H1 (cell line): ENCODE measurements at regions not wholly inside any gene's neighbourhood (a gene's known extent, or its start where the extent isn't known, plus 50 kb on each side); places are given as distances from the start of the nearest gene placed in this dataset.

Experiments used
- CTCF ChIA-PET: fragments of 300-600 bp; sonication (Branson Sonifier 250); formaldehyde crosslinking; loops from one replicate; lab custom pipeline; 2021; ENCODE audit not compliant: partially characterized antibody; lab: Charles Lee
- POLR2A ChIA-PET: fragments of 300-600 bp; sonication (Branson Sonifier 250); formaldehyde crosslinking; loops from one replicate; lab custom pipeline; 2021; ENCODE audit warnings: inconsistent platforms; ENCODE audit not compliant: partially characterized antibody; lab: Charles Lee
- DNase-seq, 2 experiments: peaks; one replicate each; pipeline versions ENCODE4 v3.0.0 to v3.0.0-alpha.2; 2010 to 2022; ENCODE audit warnings: low spot score in 2 of 2, low read depth in 1 of 2, mixed read lengths in 1 of 2
- FAIRE-seq: peaks from 2 replicates; lab custom pipeline; 2011; peaks lifted over from hg19 to GRCh38; lab: Jason Lieb, UNC
- H2AFZ ChIP-seq: 2 replicates; pipeline ENCODE4 v1.8.1; 2012; ENCODE audit warnings: low read length, inconsistent platforms
- H2AK5ac ChIP-seq: 2 replicates; pipeline ENCODE4 v1.6.1; 2013; ENCODE audit warnings: low read depth, low read length
- H2BK120ac ChIP-seq: replicated peaks from 2 replicates; pipeline ENCODE3; 2013; ENCODE audit warnings: low read depth, low read length, inconsistent platforms
- H2BK12ac ChIP-seq: 2 replicates; pipeline ENCODE4 v1.6.1; 2013; ENCODE audit warnings: low read depth, low read length
- H2BK15ac ChIP-seq: 2 replicates; pipeline ENCODE4 v1.6.1; 2013; ENCODE audit warnings: low read length
- H2BK20ac ChIP-seq: 2 replicates; pipeline ENCODE4 v1.6.1; 2013; ENCODE audit warnings: low read length
- H2BK5ac ChIP-seq: 2 replicates; pipeline ENCODE4 v1.6.1; 2013; ENCODE audit warnings: low read depth, low read length
- H3K14ac ChIP-seq: 2 replicates; pipeline ENCODE4 v1.6.1; 2013; ENCODE audit warnings: inconsistent platforms; ENCODE audit not compliant: insufficient read length
- H3K18ac ChIP-seq: 2 replicates; pipeline ENCODE4 v1.6.1; 2013; ENCODE audit warnings: low read length; ENCODE audit errors: extremely low read depth
- H3K23ac ChIP-seq: 2 replicates; pipeline ENCODE4 v1.6.1; 2013; ENCODE audit warnings: inconsistent platforms; ENCODE audit not compliant: insufficient read length
- H3K23me2 ChIP-seq: 2 replicates; pipeline ENCODE4 v1.6.1; 2013; ENCODE audit warnings: low read depth, low read length
- H3K27ac ChIP-seq: 2 replicates; pipeline ENCODE4 v1.6.1; 2011; ENCODE audit warnings: low read depth, low read length, inconsistent platforms
- H3K27me3 ChIP-seq, 4 experiments: replicated peaks in 1 of 4; 1 replicate in 1 of 4; 2 replicates in 3 of 4; pipeline versions ENCODE4 v1.6.1 to v1.8.1; 2011 to 2013; ENCODE audit warnings: low read length in 3 of 4, mild to moderate bottlenecking in 3 of 4, inconsistent platforms in 2 of 4, mixed read lengths in 2 of 4, moderate library complexity in 1 of 4; ENCODE audit not compliant: control insufficient read depth in 3 of 4, insufficient read depth in 3 of 4; ENCODE audit errors: extremely low read depth in 1 of 4
- H3K36me3 ChIP-seq, 4 experiments: 2 replicates each; pipeline versions ENCODE4 v1.6.1 to v1.8.1; 2011 to 2013; ENCODE audit warnings: mild to moderate bottlenecking in 4 of 4, low read length in 3 of 4, moderate library complexity in 2 of 4, control low read depth in 1 of 4, inconsistent platforms in 1 of 4; ENCODE audit not compliant: insufficient read depth in 4 of 4, control insufficient read depth in 2 of 4
- H3K4ac ChIP-seq: replicated peaks from 2 replicates; pipeline ENCODE3; 2013; ENCODE audit warnings: low read length, low read depth, mixed read lengths, inconsistent platforms; ENCODE audit not compliant: insufficient read length
- H3K4me1 ChIP-seq, 4 experiments: replicated peaks in 1 of 4; 1 replicate in 1 of 4; 2 replicates in 3 of 4; pipeline versions ENCODE4 v1.6.1 to v1.8.1; 2011 to 2013; ENCODE audit warnings: low read length in 3 of 4, inconsistent platforms in 2 of 4, mixed read lengths in 1 of 4; ENCODE audit not compliant: insufficient read depth in 4 of 4, control insufficient read depth in 3 of 4
- H3K4me2 ChIP-seq, 2 experiments: 2 replicates each; pipeline versions ENCODE4 v1.6.1 to v1.8.1; 2011 to 2013; ENCODE audit warnings: low read depth in 2 of 2, low read length in 2 of 2, control low read depth in 1 of 2, inconsistent platforms in 1 of 2, mild to moderate bottlenecking in 1 of 2; ENCODE audit not compliant: insufficient read depth in 1 of 2
- H3K4me3 ChIP-seq, 4 experiments: fragments of 200-600, 300-600 bp in 1 of 4; sonication (generic), shearing (Covaris generic), sonication (Bioruptor Twin) in 1 of 4; 2 replicates each; pipeline versions ENCODE4 v1.5.1 to v1.8.1; 2011 to 2016; ENCODE audit warnings: low read length in 4 of 4, low read depth in 3 of 4, control low read depth in 2 of 4, inconsistent platforms in 2 of 4, mild to moderate bottlenecking in 2 of 4, mixed read lengths in 1 of 4, moderate library complexity in 1 of 4; ENCODE audit not compliant: insufficient read depth in 2 of 4; ENCODE audit errors: extremely low read depth in 1 of 4
- H3K56ac ChIP-seq: replicated peaks from 2 replicates; pipeline ENCODE3; 2013; ENCODE audit warnings: low read depth, mild to moderate bottlenecking, mixed read lengths, low read length, inconsistent platforms; ENCODE audit not compliant: insufficient read length
- H3K79me1 ChIP-seq: 2 replicates; pipeline ENCODE4 v1.6.1; 2013; ENCODE audit warnings: low read depth, low read length, control low read depth
- H3K79me2 ChIP-seq, 2 experiments: 2 replicates each; pipeline versions ENCODE4 v1.6.1 to v1.8.1; 2012 to 2013; ENCODE audit warnings: low read length in 2 of 2, mild to moderate bottlenecking in 2 of 2, inconsistent platforms in 1 of 2; ENCODE audit not compliant: insufficient read depth in 2 of 2, control insufficient read depth in 1 of 2
- H3K9ac ChIP-seq, 4 experiments: replicated peaks in 1 of 4; 1 replicate in 1 of 4; 2 replicates in 3 of 4; pipeline versions ENCODE4 v1.6.1 to v1.8.1; 2011 to 2013; ENCODE audit warnings: low read depth in 3 of 4, low read length in 3 of 4, control low read depth in 2 of 4, mild to moderate bottlenecking in 2 of 4, moderate library complexity in 2 of 4, inconsistent platforms in 1 of 4; ENCODE audit errors: extremely low read depth in 1 of 4
- H3K9me3 ChIP-seq, 2 experiments: 2 replicates each; pipeline versions ENCODE4 v1.6.1 to v1.8.1; 2012 to 2013; ENCODE audit warnings: mild to moderate bottlenecking in 2 of 2, moderate library complexity in 2 of 2, control low read depth in 1 of 2, inconsistent platforms in 1 of 2, low read depth in 1 of 2, low read length in 1 of 2, mixed read lengths in 1 of 2; ENCODE audit not compliant: insufficient read depth in 2 of 2
- H4K20me1 ChIP-seq, 2 experiments: replicated peaks in 1 of 2; 2 replicates each; pipeline versions ENCODE3 to v1.8.1; 2011 to 2013; ENCODE audit warnings: inconsistent platforms in 2 of 2, low read length in 2 of 2, mild to moderate bottlenecking in 1 of 2; ENCODE audit not compliant: insufficient read depth in 2 of 2, control insufficient read depth in 1 of 2
- H4K5ac ChIP-seq: 2 replicates; pipeline ENCODE4 v1.6.1; 2013; ENCODE audit warnings: low read length, low read depth, mixed read lengths, inconsistent platforms; ENCODE audit not compliant: insufficient read length
- H4K8ac ChIP-seq: 2 replicates; pipeline ENCODE4 v1.8.0; 2013; ENCODE audit warnings: mild to moderate bottlenecking, moderate library complexity, low read length, inconsistent platforms; ENCODE audit not compliant: insufficient read depth; ENCODE audit errors: extremely low read depth
- H4K91ac ChIP-seq: replicated peaks from 2 replicates; pipeline ENCODE3; 2013; ENCODE audit warnings: low read length, mixed read lengths, inconsistent platforms; ENCODE audit not compliant: insufficient read length
- CEBPB ChIP-seq: IDR thresholded peaks from 2 replicates; pipeline ENCODE4 v1.6.1; 2012; ENCODE audit warnings: low read depth, low read length
- FOSL1 ChIP-seq: IDR thresholded peaks from 2 replicates; pipeline ENCODE4 v1.6.1; 2011; ENCODE audit warnings: mild to moderate bottlenecking, low read depth, low read length, moderate library complexity; ENCODE audit not compliant: insufficient read depth
- KDM5A ChIP-seq: fragments of 200-600 bp; IDR thresholded peaks from 2 replicates; pipeline ENCODE4 v1.7.1; 2012; ENCODE audit warnings: mild to moderate bottlenecking, low read length, inconsistent platforms, mixed read lengths
- RAD21 ChIP-seq, 2 experiments: IDR thresholded peaks in 1 of 2; conservative IDR thresholded peaks in 1 of 2; 2 replicates each; pipeline ENCODE4 v1.6.1; 2011; ENCODE audit warnings: low read depth in 2 of 2, low read length in 2 of 2, improper control_type of control experiment in 1 of 2, inconsistent platforms in 1 of 2, mild to moderate bottlenecking in 1 of 2, moderate library complexity in 1 of 2
- SIX5 ChIP-seq: IDR thresholded peaks from 2 replicates; pipeline ENCODE4 v1.6.1; 2011; ENCODE audit warnings: mild to moderate bottlenecking, low read depth, low read length
- TCF12 ChIP-seq: IDR thresholded peaks from 2 replicates; pipeline ENCODE4 v1.6.1; 2011; ENCODE audit warnings: low read depth, mild to moderate bottlenecking, low read length
- WGBS, 2 experiments: shearing (Covaris generic) in 1 of 2; methylation state at CpG; one replicate each; pipeline versions ENCODE4 v1.1.6 to v1.1.7; 2013 to 2015; ENCODE audit warnings: low lambda C conversion rate in 2 of 2, mixed read lengths in 2 of 2, inconsistent platforms in 1 of 2, low coverage in 1 of 2, missing lambda C conversion rate in 1 of 2; ENCODE audit not compliant: insufficient replicate concordance in 2 of 2, insufficient coverage in 1 of 2, insufficient read length in 1 of 2; ENCODE audit errors: extremely low coverage in 1 of 2, missing lambda C conversion rate in 1 of 2; 5-methylcytosine and 5-hydroxymethylcytosine counted together

DNA sequence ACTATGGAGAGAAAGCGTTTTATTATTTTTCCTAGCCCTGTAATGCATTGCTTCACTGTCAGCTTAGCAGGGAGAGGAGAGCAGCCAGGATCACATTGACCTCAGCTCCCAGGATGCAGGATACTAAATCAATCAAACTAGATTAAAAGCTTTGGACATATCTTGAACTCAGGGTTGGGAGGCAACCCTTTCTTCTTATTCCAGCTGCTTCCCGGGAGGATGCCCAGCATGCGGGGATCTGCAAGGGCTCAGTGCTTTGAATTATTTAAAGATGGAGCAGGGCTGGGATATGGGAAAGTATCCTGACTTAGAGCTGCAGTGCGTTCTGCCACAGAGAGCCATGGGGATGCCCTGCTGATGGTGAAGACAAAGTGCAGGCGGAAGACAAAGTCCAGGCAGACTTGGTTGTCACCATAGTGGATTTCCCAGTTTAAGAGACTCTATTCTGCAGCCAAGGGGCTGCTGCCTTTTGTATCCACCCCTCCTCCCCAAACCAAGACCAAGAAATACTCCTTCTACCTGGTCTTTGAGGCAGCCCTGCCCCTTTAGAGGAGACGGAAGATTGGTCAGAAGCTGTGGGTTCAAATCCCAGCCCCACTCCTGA lies 1035.0 kb downstream of the TBC1D22A start:
- Histone ChIP-seq H2BK15ac (no peak overlapping the region), H2BK5ac (no peak overlapping the region), H4K91ac (no peak overlapping the region), H3K56ac (no peak overlapping the region), H3K27me3 (no peaks in the 10 kb centered on the region), H3K4me2 (no peak overlapping the region), H2AFZ (no peak overlapping the region), H2BK120ac (no peak overlapping the region), H3K18ac (no peak overlapping the region), H3K4me1 (peaks cover 0 to 3% (median 0%) of the 10 kb centered on the region in 4 experiments; a peak in 1 of 7 replicates), H2BK20ac (no peak overlapping the region), H4K20me1 (no peaks in the 10 kb centered on the region), H3K9ac (no peak overlapping the region), H3K9me3 (no peaks in the 10 kb centered on the region), H3K23ac (no peak overlapping the region), H3K36me3 (no peaks in the 10 kb centered on the region), H3K27ac (no peak overlapping the region), H3K4me3 (no peak overlapping the region), H3K79me2 (no peaks in the 10 kb centered on the region), H2BK12ac (no peak overlapping the region), H3K79me1 (no peaks in the 10 kb centered on the region), H3K23me2 (no peaks in the 10 kb centered on the region), H3K4ac (no peak overlapping the region), H3K14ac (no peak overlapping the region), H4K5ac (no peak overlapping the region), H4K8ac (no peak overlapping the region; the same call in 1 of the 2 replicates), H2AK5ac (no peak overlapping the region)
- ChIA-PET POLR2A (no interaction called here), CTCF (interaction anchor here (1.0 to 1.3 kb wide), 6 partner anchors 10 to 57 kb away, joined by 3 to 5 read pairs (median 3); no protein-coding TSS in a partner anchor)
- FAIRE-seq (no peak), DNase-seq (no peak)
- TF ChIP-seq TCF12 (no peak), RAD21 (IDR thresholded peaks at IDR 0.05 in 1 of 2, conservative IDR thresholded peaks at IDR 0.05 in 1 of 2; ENCODE audit: low read depth in 2 of 2, low read length in 2 of 2) (no peak), SIX5 (no peak), CEBPB (no peak), FOSL1 (no peak), KDM5A (no peak)
- 85% methylated on average over 6 of the region's 6 CpGs; no CpG with 5 or more reads in 1 of the 2 experiments for WGBS, 2 experiments
